ENCODE measurements at regions not wholly inside any gene's neighbourhood (a gene's known extent, or its start where the extent isn't known, plus 50 kb on each side); places are given as distances from the start of the nearest gene placed in this dataset.

DNA sequence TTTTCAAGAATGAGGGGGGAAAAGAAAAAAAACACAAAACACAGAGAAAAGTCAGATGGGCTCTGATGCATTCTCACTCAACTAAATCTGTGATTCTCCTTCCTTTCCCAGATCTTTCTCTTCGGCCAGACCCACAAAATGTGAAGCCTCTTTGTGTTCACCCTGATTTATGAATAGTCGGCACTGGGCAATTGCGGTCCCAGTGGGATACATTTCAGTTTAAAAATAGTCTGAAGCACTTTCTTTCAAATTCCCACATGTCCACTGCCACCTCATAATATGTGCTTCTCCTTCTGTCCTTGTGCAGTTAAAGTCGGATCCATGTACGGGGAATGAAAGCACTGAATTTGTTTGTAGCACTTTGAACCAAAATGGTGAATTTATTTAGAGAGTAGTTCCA is 995.4 kb upstream of the WWC1 start:
- no peak overlapping the region for H3K4me2 ChIP-seq (ENCODE audit: control insufficient read depth, insufficient read depth)
- ChIA-PET RAD21 (ENCODE audit: unreplicated experiment) (no interaction called here), POLR2A (no interaction called here), SMC1A (ENCODE audit: uncharacterized antibody, unreplicated experiment) (no interaction called here), CTCF (no interaction called here)
- intact Hi-C loops (cut with micrococcal nuclease; ENCODE audit: unreplicated experiment) (no loop called here), in situ Hi-C loops (cut with MboI) (no loop called here)
- no peaks in the 10 kb centered on the region for H3K9me3 ChIP-seq (replicated peaks; ENCODE audit: control insufficient read depth, insufficient read depth, low read length)
- H3K9ac ChIP-seq (ENCODE audit: control insufficient read depth, insufficient read depth, low read length) = no peak overlapping the region
- no TSS peak for BruUV-seq (replicated peaks)
- no peak overlapping the region for H3K4me3 ChIP-seq
- H2AFZ ChIP-seq (ENCODE audit: control insufficient read depth, low read depth, low read length) = no peak overlapping the region
- ATAC-seq (no peak), FAIRE-seq (no peak), DNase-seq (ENCODE audit: low read depth, low spot score) (no peak)
- no peaks in the 10 kb centered on the region for H3K4me1 ChIP-seq (ENCODE audit: control insufficient read depth, insufficient read depth, low read length)
- H3K27ac ChIP-seq (ENCODE audit: control insufficient read depth, insufficient read depth) = no peak overlapping the region
- no peaks in the 10 kb centered on the region for H3K36me3 ChIP-seq (ENCODE audit: control insufficient read depth in 2 of 2, insufficient read depth in 2 of 2, low read length in 1 of 2)
- H3K79me2 ChIP-seq (ENCODE audit: control insufficient read depth, insufficient read depth, low read length) = no peaks in the 10 kb centered on the region
- 13% methylated on average over 5 of the region's 5 CpGs for WGBS (ENCODE audit: insufficient coverage, insufficient replicate concordance, low lambda C conversion rate, missing lambda C conversion rate)
- H3K27me3 ChIP-seq (replicated peaks in 1 of 2; ENCODE audit: control insufficient read depth in 2 of 2, insufficient read depth in 2 of 2, low read length in 1 of 2) = no peaks in the 10 kb centered on the region
- no peaks in the 10 kb centered on the region for H4K20me1 ChIP-seq (ENCODE audit: control insufficient read depth, insufficient read depth)
- TF ChIP-seq RBBP5 (conservative IDR thresholded peaks at IDR 0.05) (no peak), CTCF (IDR thresholded peaks at IDR 0.05 in 2 of 3, conservative IDR thresholded peaks at IDR 0.05 in 1 of 3; ENCODE audit: control insufficient read depth in 2 of 3, extremely low read depth in 1 of 3, insufficient read depth in 1 of 3, low read depth in 3 of 3, low read length in 3 of 3) (no peak), PAX5 (IDR thresholded peaks at IDR 0.05; ENCODE audit: borderline replicate concordance, low read depth, low read length) (no peak), NR2F1 (conservative IDR thresholded peaks at IDR 0.05) (no peak), TCF12 (IDR thresholded peaks at IDR 0.05; ENCODE audit: low read depth, low read length) (no peak), SP1 (IDR thresholded peaks at IDR 0.05; ENCODE audit: low read depth, low read length) (no peak), USF1 (IDR thresholded peaks at IDR 0.05; ENCODE audit: borderline replicate concordance, extremely low read length, insufficient read depth, low read depth, low read length) (no peak), ZNF384 (IDR thresholded peaks at IDR 0.05; ENCODE audit: borderline replicate concordance, low read depth, low read length) (no peak), ZNF207 (IDR thresholded peaks at IDR 0.05; ENCODE audit: borderline replicate concordance) (no peak)
- TF ChIP-seq, protein P1, sequence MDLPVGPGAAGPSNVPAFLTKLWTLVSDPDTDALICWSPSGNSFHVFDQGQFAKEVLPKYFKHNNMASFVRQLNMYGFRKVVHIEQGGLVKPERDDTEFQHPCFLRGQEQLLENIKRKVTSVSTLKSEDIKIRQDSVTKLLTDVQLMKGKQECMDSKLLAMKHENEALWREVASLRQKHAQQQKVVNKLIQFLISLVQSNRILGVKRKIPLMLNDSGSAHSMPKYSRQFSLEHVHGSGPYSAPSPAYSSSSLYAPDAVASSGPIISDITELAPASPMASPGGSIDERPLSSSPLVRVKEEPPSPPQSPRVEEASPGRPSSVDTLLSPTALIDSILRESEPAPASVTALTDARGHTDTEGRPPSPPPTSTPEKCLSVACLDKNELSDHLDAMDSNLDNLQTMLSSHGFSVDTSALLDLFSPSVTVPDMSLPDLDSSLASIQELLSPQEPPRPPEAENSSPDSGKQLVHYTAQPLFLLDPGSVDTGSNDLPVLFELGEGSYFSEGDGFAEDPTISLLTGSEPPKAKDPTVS (IDR thresholded peaks at IDR 0.05; ENCODE audit: low read depth, low read length) = no peak
- TF ChIP-seq, protein P2, sequence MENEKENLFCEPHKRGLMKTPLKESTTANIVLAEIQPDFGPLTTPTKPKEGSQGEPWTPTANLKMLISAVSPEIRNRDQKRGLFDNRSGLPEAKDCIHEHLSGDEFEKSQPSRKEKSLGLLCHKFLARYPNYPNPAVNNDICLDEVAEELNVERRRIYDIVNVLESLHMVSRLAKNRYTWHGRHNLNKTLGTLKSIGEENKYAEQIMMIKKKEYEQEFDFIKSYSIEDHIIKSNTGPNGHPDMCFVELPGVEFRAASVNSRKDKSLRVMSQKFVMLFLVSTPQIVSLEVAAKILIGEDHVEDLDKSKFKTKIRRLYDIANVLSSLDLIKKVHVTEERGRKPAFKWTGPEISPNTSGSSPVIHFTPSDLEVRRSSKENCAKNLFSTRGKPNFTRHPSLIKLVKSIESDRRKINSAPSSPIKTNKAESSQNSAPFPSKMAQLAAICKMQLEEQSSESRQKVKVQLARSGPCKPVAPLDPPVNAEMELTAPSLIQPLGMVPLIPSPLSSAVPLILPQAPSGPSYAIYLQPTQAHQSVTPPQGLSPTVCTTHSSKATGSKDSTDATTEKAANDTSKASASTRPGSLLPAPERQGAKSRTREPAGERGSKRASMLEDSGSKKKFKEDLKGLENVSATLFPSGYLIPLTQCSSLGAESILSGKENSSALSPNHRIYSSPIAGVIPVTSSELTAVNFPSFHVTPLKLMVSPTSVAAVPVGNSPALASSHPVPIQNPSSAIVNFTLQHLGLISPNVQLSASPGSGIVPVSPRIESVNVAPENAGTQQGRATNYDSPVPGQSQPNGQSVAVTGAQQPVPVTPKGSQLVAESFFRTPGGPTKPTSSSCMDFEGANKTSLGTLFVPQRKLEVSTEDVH (IDR thresholded peaks at IDR 0.05; ENCODE audit: low read depth, partially characterized antibody) = no peak
- TF ChIP-seq, protein P3, sequence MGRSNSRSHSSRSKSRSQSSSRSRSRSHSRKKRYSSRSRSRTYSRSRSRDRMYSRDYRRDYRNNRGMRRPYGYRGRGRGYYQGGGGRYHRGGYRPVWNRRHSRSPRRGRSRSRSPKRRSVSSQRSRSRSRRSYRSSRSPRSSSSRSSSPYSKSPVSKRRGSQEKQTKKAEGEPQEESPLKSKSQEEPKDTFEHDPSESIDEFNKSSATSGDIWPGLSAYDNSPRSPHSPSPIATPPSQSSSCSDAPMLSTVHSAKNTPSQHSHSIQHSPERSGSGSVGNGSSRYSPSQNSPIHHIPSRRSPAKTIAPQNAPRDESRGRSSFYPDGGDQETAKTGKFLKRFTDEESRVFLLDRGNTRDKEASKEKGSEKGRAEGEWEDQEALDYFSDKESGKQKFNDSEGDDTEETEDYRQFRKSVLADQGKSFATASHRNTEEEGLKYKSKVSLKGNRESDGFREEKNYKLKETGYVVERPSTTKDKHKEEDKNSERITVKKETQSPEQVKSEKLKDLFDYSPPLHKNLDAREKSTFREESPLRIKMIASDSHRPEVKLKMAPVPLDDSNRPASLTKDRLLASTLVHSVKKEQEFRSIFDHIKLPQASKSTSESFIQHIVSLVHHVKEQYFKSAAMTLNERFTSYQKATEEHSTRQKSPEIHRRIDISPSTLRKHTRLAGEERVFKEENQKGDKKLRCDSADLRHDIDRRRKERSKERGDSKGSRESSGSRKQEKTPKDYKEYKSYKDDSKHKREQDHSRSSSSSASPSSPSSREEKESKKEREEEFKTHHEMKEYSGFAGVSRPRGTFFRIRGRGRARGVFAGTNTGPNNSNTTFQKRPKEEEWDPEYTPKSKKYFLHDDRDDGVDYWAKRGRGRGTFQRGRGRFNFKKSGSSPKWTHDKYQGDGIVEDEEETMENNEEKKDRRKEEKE (IDR thresholded peaks at IDR 0.05) = no peak
- TF ChIP-seq, protein P4, sequence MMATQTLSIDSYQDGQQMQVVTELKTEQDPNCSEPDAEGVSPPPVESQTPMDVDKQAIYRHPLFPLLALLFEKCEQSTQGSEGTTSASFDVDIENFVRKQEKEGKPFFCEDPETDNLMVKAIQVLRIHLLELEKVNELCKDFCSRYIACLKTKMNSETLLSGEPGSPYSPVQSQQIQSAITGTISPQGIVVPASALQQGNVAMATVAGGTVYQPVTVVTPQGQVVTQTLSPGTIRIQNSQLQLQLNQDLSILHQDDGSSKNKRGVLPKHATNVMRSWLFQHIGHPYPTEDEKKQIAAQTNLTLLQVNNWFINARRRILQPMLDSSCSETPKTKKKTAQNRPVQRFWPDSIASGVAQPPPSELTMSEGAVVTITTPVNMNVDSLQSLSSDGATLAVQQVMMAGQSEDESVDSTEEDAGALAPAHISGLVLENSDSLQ (IDR thresholded peaks at IDR 0.05) = no peak

All from GM12878 (cell line).